Muscle layer of colon (tissue), 2 donors: ENCODE measurements at regions not wholly inside any gene's neighbourhood (a gene's known extent, or its start where the extent isn't known, plus 50 kb on each side); places are given as distances from the start of the nearest gene placed in this dataset.
"Not testable (repeated sequence)": the region's sequence is repeated elsewhere in the genome, so short reads cannot be mapped to it uniquely, and the experiment has no call there.

Source experiments
- H3K27ac ChIP-seq: one replicate; pipeline ENCODE4 v1.7.0; 2013; ENCODE audit warnings: low read depth, mild to moderate bottlenecking, low read length, moderate library complexity
- H3K27me3 ChIP-seq, 2 donors: one replicate each; pipeline ENCODE4 v1.7.0; 2013; ENCODE audit warnings: low read length in 2 of 2, mild to moderate bottlenecking in 2 of 2; ENCODE audit not compliant: insufficient read depth in 2 of 2, control insufficient read depth in 1 of 2
- H3K36me3 ChIP-seq: one replicate; pipeline ENCODE4 v1.7.0; 2013; ENCODE audit warnings: mild to moderate bottlenecking, low read length; ENCODE audit not compliant: insufficient read depth
- H3K4me1 ChIP-seq: one replicate; pipeline ENCODE4 v1.7.0; 2013; ENCODE audit warnings: mild to moderate bottlenecking, low read length; ENCODE audit not compliant: insufficient read depth
- H3K4me3 ChIP-seq, 2 donors: one replicate each; pipeline ENCODE4 v1.7.0; 2013; ENCODE audit warnings: low read length in 2 of 2, low read depth in 1 of 2, mild to moderate bottlenecking in 1 of 2, moderate library complexity in 1 of 2
- H3K9ac ChIP-seq: one replicate; pipeline ENCODE4 v1.7.0; 2013; ENCODE audit warnings: low read length
- H3K9me3 ChIP-seq: one replicate; pipeline ENCODE4 v1.7.0; 2013; ENCODE audit warnings: mild to moderate bottlenecking, low read length
- donor health status: abdominal sarcoma.
- donor health status: Adenocarcinoma of cecum.

- Histone ChIP-seq H3K27ac (no peak overlapping the region), H3K36me3 (no peaks in the 10 kb centered on the region), H3K9ac (no peak overlapping the region), H3K4me1 (no peaks in the 10 kb centered on the region), H3K9me3 (no peaks in the 10 kb centered on the region), H3K27me3 (no peaks in the 10 kb centered on the region), H3K4me3 (no peak overlapping the region)
Observed at GRCh38 chr18:35803551-35803950, 168.9 kb upstream of the RMP24 start.

GRCh38 chr18:35804377-35804776 is 168.1 kb upstream of the RMP24 start:
- no peak overlapping the region for H3K9ac ChIP-seq
- no peak overlapping the region for H3K27ac ChIP-seq
- H3K9me3 ChIP-seq = no peaks in the 10 kb centered on the region
- no peaks in the 10 kb centered on the region for H3K4me1 ChIP-seq
- H3K36me3 ChIP-seq = no peaks in the 10 kb centered on the region
- H3K27me3 ChIP-seq = no peaks in the 10 kb centered on the region
- H3K4me3 ChIP-seq = no peak overlapping the region

DNA sequence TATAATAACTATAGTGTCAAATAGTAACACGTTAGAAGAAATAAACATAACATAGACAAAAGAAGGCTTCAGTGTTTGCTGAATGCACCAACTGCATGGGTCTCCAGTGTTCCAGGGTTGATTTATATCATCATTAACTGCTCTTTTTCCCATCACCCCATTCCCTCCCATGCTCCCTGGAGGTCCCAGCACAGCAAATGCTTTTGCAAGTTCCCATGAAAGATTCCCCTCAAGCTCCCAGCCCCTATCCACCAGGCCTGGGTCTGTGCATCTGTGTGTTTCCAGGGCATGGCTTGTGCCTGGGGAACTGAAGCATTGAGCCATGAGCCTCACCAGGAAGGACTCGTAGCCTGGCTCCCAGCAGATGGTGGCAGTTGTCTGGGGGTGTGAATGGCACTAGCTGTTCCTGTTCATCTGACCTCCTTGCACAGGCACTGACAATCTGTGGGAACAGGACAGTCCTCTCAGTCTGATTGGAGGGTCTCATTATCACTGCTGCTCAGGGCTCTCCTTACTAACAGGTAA is 164.6 kb upstream of the RMP24 start:
- Histone ChIP-seq H3K27me3 (no peaks in the 10 kb centered on the region), H3K9ac (no peak overlapping the region), H3K4me1 (no peaks in the 10 kb centered on the region), H3K4me3 (no peak overlapping the region), H3K36me3 (no peaks in the 10 kb centered on the region), H3K27ac (no peak overlapping the region), H3K9me3 (no peaks in the 10 kb centered on the region)

DNA sequence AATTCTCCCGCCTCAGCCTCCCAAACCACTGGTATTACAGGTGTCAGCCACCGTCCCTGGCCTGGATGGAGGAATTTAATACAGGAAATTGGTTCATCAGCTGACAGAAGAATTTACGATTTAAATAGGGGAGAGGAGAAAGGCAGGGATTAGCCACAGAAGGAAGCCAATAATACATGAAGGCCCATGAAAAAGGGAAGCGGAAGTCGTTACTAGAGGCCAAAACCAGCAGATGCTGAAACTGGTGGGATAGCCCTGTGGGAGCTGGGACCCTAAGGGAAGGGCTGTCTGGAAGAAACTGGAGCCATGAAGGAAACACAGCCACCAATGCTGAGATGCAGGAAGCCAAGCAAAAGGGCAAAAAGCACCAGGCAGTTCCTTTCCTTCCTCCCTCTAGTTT is 163.7 kb upstream of the RMP24 start:
- Histone ChIP-seq H3K4me1 (no peaks in the 10 kb centered on the region), H3K9me3 (no peaks in the 10 kb centered on the region), H3K27me3 (no peaks in the 10 kb centered on the region), H3K4me3 (no peak overlapping the region), H3K36me3 (no peaks in the 10 kb centered on the region), H3K27ac (no peak overlapping the region), H3K9ac (no peak overlapping the region)

GRCh38 chr18:35810520-35810919 is 162.0 kb upstream of the RMP24 start:
- Histone ChIP-seq H3K4me1 (no peaks in the 10 kb centered on the region), H3K4me3 (no peak overlapping the region), H3K9ac (no peak overlapping the region), H3K27me3 (no peaks in the 10 kb centered on the region), H3K9me3 (no peaks in the 10 kb centered on the region), H3K27ac (no peak overlapping the region), H3K36me3 (no peaks in the 10 kb centered on the region)

GRCh38 chr18:35811896-35812295 is 160.6 kb upstream of the RMP24 start:
- Histone ChIP-seq H3K9me3 (no peaks in the 10 kb centered on the region), H3K27me3 (no peaks in the 10 kb centered on the region), H3K4me3 (no peak overlapping the region), H3K4me1 (no peaks in the 10 kb centered on the region), H3K9ac (no peak overlapping the region), H3K36me3 (no peaks in the 10 kb centered on the region), H3K27ac (no peak overlapping the region)

DNA sequence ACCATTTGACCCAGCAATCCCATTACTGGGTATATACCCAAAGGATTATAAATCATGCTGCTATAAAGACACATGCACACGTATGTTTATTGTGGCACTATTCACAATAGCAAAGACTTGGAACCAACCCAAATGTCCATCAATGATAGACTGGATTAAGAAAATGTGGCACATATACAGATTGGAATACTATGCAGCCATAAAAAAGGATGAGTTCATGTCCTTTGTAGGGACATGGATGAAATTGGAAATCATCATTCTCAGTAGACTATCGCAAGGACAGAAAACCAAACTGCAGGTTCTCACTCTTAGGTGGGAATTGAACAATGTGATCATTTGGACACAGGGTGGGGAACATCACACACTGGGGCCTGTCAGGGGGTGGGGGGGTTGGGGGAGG is 157.5 kb upstream of the RMP24 start:
- not testable (repeated sequence) for H3K36me3 ChIP-seq, H3K27ac ChIP-seq, H3K9ac ChIP-seq, H3K27me3 ChIP-seq, H3K9me3 ChIP-seq, H3K4me1 ChIP-seq, H3K4me3 ChIP-seq

DNA sequence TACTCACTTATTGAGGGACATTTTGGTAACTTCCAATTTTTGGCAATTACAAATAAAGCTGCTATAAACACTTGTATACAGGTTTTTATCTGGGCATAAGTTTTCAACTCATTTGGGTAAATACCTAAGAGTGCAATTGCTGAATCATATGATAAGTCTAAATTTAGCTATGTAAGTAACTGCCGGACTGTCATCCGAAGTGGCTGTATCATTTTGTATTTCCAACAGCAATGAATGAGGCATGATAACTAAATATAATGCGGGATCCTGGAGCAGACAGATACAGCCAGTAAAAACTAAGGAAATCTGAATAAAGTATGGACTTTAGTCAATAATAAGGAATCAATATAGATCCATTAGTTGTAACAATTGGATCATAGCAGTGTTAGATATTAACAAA is 156.5 kb upstream of the RMP24 start:
- H3K9me3 ChIP-seq = no peaks in the 10 kb centered on the region
- no peak overlapping the region for H3K27ac ChIP-seq
- H3K27me3 ChIP-seq = no peaks in the 10 kb centered on the region

GRCh38 chr18:35817604-35818352 is 154.7 kb upstream of the RMP24 start:
- H3K36me3 ChIP-seq = no peaks in the 10 kb centered on the region
- H3K9me3 ChIP-seq = no peaks in the 10 kb centered on the region
- no peak overlapping the region for H3K27ac ChIP-seq
- no peak overlapping the region for H3K9ac ChIP-seq
- no peaks in the 10 kb centered on the region for H3K27me3 ChIP-seq
- H3K4me3 ChIP-seq = no peak overlapping the region
- no peaks in the 10 kb centered on the region for H3K4me1 ChIP-seq

More for the DNA sequence above, 156.5 kb upstream of the RMP24 start:
- Histone ChIP-seq H3K36me3 (no peaks in the 10 kb centered on the region), H3K4me3 (no peak overlapping the region), H3K9ac (no peak overlapping the region), H3K4me1 (no peaks in the 10 kb centered on the region)

DNA sequence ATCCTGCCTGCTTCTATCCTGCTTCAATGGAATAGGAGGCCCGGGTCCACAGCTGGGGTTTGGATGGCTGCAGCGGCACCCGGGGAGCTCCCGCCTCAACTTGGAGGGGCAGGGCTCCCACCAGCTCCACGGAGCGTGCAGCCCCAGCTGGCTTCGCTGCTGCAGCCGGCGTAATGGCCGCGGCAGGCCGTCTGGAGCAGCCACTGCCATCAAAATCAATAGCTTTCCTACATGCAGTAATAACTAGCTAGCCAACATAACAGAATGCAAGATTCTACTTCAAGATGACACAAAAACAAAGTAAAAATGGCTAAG is 154.2 kb upstream of the RMP24 start:
- Histone ChIP-seq H3K4me1 (no peaks in the 10 kb centered on the region), H3K9ac (no peak overlapping the region), H3K9me3 (no peaks in the 10 kb centered on the region), H3K36me3 (no peaks in the 10 kb centered on the region), H3K27me3 (no peaks in the 10 kb centered on the region), H3K4me3 (no peak overlapping the region), H3K27ac (no peak overlapping the region)

- Histone ChIP-seq H3K9ac (no peak overlapping the region), H3K36me3 (no peaks in the 10 kb centered on the region), H3K27ac (no peak overlapping the region), H3K4me3 (no peak overlapping the region), H3K27me3 (no peaks in the 10 kb centered on the region), H3K4me1 (no peaks in the 10 kb centered on the region), H3K9me3 (no peaks in the 10 kb centered on the region)
Observed at GRCh38 chr18:35822413-35822812, 150.1 kb upstream of the RMP24 start.

DNA sequence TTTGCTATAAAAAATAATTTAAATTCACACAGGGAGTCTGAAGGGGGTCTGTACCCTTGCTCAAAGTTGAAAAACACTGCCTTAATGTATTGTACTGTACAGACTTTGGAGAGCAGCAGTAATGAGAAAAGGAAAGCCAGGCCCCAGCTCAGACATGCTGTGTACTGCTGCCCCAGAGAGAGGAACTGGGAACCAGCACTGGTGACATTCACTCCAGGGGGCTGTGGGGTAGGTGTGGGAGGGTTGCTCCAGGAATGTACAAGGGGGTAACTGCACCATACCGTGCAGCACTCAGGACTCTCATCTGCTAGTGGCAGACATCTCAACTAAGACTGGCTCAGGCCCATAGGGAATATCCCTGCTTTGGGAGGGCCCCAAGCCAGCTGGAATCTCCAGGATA is 146.0 kb upstream of the RMP24 start:
- no peak overlapping the region for H3K4me3 ChIP-seq
- H3K4me1 ChIP-seq = no peaks in the 10 kb centered on the region
- H3K9ac ChIP-seq = no peak overlapping the region
- H3K9me3 ChIP-seq = no peaks in the 10 kb centered on the region
- no peaks in the 10 kb centered on the region for H3K27me3 ChIP-seq
- H3K36me3 ChIP-seq = no peaks in the 10 kb centered on the region
- no peak overlapping the region for H3K27ac ChIP-seq
